HG03103 (cell line): ENCODE measurements at regions not wholly inside any gene's neighbourhood (a gene's known extent, or its start where the extent isn't known, plus 50 kb on each side); places are given as distances from the start of the nearest gene placed in this dataset.
"Not testable (repeated sequence)": the region's sequence is repeated elsewhere in the genome, so short reads cannot be mapped to it uniquely, and the experiment has no call there.

ENCODE experiments used
- ATAC-seq: cut with Tn5 transposase; IDR thresholded peaks from one replicate; pipeline ENCODE4 v1.9.1; 2021; ENCODE audit warnings: low read depth; ENCODE audit not compliant: unreplicated experiment

DNA sequence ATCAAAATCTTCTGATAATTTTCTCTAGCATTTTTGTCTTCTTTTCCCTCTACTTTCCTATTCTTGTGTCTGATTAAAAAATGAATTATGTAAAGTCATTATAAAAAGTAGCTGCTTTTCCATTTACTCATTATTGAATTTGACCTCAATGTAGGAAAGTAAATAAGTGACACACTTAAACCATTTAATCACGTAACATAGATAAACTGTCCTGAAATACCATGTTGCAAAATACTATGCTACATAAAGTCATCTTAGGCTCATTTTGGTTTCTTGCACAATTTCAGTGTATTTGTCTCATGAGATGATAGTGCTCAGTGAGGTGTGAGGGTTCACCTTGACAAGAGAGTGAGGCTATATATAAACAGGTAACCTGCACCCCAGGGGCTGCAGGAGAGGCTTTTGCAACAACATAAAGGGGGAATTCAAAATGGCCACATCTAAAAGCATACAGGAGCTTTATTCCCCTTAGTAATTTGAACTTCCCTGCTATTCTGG lies 502.7 kb downstream of the RNF144A start:
- ATAC-seq, result no peak

DNA sequence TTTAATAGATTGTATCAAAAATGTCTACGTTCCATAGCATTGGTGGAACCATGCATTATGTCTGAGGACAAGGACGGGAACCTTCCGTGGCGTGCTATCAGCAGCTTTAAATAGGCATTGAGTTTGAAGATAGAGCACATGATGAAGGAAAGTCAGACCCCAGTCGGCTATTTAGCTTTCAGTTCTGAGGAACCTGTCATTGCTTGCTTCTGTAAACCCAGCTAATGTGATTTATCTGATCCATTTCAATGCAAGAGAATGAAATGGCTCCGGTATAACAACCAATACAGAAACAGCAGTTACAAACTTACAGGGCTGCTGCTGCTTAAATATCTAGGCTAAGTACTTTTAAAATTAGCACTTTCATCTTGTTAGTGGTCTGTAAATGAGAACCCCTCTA lies 503.3 kb downstream of the RNF144A start:
- ATAC-seq, result no peak

DNA sequence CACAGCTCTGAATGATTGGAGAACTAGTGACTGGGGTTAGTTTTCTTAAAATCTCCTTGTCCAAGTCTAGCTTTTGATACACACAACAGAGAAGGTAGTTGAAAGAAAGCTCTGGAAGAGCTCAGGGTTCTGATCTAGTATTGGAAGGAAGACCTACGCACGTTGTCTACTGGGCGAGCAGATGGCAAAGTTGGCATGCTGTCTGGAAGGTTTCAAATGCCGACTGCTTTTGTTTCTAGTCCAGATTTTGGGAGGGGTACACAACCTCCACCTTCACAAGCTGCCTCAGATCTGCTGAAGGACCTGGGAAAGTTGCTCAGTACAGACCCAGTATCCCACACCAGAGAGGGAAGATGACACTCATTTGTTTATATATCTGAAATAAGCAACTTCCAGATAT lies 507.3 kb downstream of the RNF144A start:
- ATAC-seq, result no peak

DNA sequence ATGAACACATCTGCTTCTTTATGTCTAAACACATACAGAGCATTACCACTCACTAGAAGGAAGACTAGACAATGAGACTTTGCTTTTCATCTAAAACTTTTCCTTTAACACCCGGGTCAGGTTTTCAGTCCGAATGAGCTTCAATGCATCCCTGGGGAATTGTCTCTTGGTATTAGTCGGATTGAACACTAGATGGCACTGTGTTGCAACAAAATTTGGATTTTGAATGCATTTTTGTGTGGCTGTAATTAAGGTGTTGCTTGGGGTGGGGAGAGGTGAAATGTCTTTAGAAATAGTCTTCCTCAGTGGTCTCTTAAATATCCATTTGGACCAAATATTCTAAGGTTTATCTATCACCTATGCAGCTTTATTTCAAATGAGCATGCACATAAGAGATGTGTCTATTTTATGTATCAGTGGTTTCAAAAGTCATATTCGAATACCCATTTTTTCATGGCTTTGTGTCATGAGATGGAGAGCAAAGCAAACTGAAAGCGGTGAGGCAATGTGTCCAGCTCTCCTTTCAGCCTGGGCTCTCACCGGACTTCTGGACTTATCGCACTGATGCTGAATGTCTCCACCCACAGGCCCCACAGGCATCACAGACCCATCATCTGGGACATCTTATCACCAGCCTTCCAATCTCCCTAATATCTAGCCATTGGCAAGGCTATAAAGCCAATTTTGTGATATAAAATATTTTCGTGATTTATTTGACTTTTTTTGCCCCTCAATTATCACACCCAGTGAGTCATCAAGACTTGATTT lies 510.3 kb downstream of the RNF144A start:
- no peak for ATAC-seq

DNA sequence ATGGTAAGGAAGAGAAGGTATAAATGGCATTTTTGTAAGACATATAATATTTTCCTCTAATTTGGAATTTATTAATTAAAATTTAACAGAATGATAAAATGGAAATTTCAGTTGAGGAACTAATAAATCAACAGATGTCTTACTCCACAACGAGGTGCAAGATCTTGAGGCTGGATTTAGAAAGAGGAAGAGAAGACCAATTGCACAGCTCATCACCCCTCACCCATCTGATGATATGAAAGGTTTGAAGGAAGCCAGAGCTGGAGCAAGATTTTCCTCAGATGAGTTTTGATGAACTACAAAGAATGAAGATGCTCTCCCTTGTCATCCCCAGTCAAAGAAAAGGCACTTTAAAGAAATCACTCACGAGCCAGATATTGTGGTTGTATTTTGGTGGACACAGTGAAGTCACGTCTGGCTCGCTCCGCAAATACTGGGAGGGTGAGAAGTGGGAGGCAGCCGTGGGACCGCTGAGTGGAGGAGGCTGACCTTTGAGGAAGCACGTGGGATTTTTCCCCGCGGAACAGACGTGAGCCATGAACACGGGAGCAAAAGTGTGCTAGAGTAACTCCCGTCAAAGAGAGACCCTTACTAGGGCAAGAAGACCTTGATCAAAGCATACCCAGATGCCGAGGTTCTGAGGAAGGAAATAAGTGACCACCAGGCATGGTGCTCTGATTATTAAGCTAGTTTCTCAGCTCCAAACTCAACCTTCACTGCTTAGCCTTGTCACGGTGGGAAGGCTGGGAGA lies 511.4 kb downstream of the RNF144A start:
- no peak for ATAC-seq

DNA sequence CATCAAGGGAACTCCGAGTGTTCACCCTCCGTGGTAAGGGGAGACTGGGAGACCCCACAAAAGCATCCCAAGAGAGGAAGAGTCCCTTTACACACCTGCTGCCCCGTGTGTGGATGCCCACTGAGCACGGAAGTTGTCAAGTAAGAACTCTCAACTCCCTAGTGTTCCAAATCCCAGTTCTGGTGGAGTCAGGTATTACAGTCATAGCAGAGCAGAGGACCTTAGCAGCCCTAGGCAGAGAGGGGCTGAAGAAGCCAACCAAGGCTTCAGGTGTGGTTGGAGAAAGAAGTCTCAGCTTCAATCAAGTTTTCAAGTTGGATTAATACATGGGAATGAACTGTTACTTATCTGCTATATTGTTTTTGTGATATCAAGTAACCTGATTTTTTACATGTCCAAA lies 512.5 kb downstream of the RNF144A start:
- no peak for ATAC-seq

DNA sequence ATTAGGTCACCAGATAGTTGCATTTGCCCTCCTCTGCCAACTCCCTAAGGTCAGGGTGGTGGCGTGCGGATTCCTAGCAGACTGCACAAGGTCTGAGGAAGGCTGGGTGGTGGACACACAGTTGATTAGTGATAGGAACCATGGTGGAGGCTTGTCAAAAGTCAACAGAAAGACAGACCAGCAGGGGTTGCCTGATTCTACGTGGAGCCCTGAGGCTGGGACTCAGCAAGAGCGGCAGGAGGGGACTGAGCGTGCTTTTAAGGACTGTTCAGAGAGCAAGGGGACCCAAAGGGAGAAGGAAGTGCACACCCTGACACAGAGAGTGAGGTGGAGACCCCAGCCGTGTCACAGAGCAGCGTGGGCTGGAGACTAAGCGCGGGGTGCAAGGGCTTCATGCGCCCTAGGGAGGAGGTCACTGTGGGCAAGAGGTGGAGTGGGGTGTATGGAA lies 513.2 kb downstream of the RNF144A start:
- ATAC-seq, result no peak

DNA sequence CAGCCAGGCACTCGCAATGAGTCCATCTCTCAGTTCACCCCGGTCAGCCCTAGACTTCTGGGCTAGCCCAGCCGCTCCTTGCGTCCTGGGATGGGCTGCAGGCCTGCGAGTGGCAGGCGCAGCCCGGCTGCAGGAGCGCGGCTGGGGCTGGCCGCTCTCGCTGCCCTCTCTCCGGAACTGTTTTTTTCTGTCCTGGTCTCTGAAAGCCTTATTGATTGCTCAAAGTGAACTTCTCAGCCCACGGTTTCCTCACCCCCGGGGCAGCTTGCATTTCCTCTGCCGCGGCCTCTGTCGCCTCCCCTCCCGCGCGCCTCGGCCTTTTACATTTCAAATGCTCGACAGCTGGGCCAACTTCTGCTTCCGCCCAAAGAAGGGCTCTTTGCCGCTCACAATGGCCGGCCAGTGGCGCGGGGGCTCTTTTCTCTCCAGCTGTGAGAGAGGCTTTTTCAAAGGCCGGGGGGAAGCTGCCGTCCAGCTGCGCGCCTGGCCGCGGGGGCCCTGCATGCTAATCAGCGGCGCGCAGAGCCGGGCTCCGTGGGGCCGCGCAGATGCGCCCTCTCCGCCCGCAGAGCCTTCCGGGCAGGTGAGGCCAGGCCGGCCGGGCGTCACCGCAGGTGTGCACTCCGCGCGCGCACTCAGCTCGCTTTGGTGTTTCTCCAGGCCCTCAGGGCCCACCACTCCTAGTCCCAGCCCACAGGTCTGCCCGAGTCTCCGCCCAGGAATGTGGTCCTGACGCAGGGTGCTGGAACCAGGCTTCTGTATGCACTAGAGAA lies 513.8 kb downstream of the RNF144A start:
- peak; percentile 51 for ATAC-seq

DNA sequence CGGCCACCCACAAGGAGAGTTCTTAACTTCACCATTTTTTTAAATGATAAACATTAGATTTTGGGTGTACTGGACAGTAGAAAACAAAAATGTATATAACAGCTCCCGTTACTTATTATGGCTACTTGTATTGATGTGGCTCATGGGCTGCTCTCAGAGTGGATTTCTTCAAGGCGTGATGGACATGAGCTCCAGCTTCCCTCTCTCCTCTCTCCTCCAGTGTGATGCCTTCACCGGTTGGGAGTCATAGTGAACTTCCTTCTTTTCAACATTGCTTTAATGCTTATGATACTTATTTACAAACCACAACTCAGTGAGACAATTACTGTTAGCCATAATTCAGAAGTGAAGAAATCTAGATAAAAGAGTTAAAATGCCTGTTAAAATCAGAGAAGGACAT lies 515.2 kb downstream of the RNF144A start:
- no peak for ATAC-seq

DNA sequence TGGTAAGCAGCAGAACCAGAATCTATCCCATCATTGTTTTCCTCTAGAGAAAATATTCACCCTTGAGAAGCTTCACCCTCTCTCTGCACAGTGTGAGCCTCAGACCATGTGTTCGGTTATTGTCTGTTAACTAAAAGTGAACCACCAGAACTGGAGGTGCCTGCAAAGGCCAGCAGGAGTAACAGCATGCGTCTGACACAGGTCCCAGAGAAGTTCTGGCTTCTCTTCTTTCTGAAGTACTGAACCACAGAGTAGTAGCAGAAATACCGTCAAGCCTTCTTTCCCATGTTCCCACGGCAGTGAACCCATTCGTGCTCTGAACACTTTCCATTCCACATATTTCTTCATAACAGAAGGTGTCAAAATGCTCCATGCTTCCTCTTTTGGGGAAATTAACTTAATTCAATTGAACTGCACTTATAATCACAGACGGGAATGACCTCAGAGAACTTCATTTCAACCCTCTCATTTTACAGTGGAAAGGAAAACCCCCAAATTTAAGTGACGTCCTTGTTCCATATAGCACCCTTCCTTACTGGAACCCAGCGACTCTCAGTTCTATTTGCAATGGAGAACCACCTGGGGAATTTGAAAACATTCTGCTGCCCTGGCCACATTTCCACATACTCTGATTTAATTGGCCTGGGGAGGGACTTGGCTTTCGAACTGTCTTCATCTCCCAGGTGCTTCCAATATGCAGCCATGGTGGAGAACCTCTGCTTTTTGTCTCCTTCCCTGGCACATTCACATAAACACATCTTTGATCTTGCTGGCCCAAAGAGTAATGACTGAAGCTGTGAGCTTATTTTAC lies 519.1 kb downstream of the RNF144A start:
- ATAC-seq, result no peak

DNA sequence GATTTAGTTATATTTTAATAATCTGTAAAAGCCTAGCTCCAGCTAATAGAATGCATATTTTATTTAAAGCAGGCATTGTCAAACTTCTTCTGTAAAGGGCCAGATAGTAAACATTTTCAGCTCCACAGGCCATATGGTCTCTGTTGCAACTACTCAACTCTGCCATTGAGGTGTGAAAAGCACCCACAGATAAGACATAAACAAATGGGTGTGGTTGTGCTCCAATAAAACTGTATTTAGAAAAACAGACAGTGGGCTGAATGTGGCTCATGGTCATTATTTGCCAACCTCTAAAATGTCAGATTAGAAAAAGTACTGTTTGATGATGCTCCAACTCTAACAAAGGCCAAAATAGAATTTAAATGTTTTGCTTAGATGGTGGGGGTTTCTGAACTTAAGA lies 519.9 kb downstream of the RNF144A start:
- no peak for ATAC-seq

DNA sequence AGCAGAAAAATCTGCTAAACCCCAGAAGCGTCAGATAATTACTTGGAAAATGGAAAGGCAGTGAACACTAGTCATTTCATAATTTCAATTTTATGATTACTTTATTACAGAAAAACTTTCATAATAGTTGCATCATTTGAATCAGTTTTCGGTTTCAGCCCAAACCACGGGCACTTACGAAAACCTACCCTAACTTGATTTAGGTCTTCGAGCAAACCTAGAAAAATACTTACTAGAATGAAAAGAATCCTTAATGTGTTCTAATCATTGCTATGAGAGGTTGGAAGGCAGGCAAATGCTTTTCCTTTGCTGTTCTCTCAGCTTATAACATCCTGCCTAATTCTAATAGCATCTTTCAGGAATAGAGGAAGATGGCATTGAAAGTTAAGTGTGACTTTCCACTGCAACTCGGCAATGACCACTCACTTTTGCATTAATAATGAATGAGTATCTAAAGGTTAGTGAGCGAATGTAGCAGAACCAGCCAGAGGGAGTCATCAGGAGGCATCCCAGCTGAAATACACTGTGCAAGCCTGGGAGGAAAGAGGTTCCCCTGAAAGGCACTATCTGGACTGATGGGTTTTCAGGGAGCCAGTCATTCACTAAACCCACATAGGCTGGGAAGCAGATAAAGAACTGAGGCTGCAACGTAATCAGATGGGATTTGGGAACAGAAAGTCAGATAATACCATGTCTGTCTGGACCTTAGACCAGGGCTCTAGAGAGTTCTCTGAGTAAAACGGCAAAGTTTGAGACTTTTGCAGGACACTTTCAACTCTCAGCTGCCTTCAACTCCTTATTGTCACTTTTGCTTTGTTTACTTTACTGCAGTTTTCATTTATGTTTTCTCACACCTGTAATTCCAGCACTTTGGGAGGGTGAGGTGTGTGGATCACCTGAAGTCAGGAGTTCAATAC lies 520.8 kb downstream of the RNF144A start:
- no peak for ATAC-seq

DNA sequence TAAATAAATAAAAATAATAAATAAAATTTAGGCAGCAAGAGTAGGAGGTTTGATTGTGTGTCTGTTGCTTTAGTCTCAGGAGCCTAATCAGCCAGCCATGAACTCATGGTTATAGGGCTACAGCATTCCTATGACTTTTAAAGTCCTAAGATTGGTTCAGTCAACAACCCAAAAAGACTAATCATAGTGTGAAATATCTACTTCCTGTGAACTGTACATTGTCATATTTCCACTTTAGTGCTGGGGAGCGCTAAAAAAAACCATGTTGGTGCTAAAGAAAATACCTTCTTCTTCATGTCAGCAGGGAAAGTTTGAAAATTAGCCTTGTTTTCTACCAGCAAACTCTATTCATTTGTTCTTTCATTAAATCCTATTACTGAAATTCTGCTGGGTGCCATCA lies 521.6 kb downstream of the RNF144A start:
- ATAC-seq, result no peak

DNA sequence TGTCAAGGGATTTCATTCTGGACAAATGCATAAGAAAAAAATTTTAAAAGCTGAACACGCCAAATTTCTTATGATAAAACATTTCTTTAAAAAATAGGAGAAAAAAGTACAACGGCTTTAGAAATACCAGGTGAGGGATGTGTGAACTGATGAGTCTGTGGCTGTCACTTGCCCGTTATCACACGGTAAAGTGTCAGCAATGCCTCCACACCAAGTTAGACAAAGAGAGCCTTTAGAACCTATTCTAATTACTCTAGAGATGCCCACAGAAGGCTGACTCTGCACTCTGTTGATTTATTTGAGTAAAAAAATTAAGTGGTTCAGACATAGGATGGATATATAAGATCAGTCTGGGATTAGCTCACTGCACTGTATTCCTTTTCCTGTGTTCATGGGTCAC lies 523.8 kb downstream of the RNF144A start:
- no peak for ATAC-seq

DNA sequence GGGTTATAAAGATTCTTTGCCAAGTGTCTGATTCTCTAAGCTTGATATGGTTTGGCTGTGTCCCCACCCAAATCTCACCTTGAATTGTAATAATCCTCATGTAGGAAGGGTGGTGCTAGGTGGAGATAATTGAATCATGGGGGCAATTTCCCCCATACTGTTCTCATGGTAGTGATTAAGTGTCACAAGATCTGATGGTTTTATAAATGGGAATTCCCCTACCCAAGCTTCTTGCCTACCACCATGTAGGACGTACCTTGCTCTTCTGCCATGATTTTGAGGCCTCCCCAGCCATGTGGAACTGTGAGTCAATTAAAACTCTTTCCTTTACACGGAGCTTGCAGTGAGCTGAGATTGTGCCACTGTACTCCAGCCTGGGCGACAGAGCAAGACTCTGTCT lies 524.6 kb downstream of the RNF144A start:
- ATAC-seq, result not testable (repeated sequence)

DNA sequence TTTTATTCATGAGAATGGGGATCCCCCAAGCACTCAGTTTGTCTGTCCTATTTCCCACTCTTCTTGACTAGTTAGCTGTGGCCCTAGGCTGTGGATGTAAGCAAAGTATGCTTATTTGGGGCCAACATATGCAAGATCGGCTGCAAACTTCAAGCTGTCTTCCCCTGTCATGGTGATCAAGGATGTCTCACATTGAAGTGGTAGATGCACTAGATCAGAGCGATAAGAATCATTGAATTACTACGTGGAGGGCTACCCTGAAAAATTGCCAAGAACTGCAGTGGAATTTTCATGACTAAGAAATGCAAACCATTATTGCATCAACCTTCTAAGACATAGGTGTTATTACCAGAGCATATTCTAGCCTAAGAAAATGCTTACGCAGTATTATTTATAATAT lies 527.4 kb downstream of the RNF144A start:
- ATAC-seq, result no peak

DNA sequence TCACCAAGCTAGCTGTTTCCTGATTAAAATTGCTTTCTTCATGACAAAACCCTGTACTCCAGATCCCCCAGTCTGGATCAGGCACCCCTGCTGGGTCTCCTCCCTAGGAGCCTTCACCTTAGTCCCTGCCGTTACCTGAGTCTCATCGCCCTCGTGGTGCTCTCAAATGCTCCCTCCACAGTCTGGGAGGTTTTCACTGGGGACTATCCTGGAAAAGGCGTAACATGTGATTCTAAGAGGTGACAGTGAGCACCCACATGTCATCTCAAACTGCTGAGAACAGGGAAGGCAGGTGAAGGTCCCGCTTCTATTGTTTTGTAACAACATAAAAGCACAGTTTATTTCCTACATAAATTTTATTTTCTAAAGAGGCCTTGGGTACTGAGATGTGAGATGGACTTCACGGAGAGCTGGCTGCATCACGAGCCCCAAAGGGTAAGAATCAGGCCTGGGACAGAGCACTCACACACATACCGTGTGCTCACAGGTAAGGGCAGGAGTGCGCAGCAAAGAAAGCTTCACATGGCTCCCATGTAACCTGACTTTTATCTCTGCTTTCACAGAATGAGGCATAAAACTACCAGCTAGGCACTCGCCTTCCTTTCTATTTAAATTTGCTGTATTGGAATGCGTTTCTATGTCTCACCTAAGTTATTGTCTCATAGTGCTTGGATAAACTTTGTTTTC lies 531.5 kb downstream of the RNF144A start:
- ATAC-seq, result no peak

DNA sequence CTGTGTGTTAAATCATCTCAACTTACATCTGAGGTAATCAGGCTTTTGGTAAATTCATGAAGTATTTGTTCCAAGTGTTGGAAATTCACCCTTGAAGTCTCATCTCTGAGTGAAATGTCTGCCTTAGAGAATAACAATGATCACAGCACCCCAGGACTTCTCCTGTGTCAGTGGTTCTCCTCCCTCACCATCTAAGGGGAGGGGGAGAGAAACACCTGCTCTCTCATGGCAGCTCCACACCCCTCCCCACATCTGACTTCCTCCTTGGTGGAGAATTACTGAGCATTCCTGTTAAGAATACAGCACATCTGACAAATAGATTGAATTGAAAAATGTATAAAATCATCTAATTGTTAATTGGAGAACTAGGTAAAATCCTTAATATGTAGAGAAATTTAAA lies 532.1 kb downstream of the RNF144A start:
- no peak for ATAC-seq
